Endothelial cell of umbilical vein (primary cell): ENCODE measurements at regions not wholly inside any gene's neighbourhood (a gene's known extent, or its start where the extent isn't known, plus 50 kb on each side); places are given as distances from the start of the nearest gene placed in this dataset.

Experiments used
- BruUV-seq: library from RNA; stranded (reverse); fragments of 400-500 nt; replicated peaks from 2 replicates; lab custom pipeline; 2021; lab: Mats Ljungman, UMichigan
- CTCF ChIA-PET: fragments of 300-600, 350-600 bp; sonication (Branson Sonifier 250); formaldehyde crosslinking; loops from one replicate; lab custom pipeline; 2021; ENCODE audit warnings: antibody characterized with exemption, inconsistent platforms; lab: Charles Lee
- POLR2A ChIA-PET: fragments of 300-600, 350-600 bp; sonication (Branson Sonifier 250); formaldehyde crosslinking; loops from one replicate; lab custom pipeline; 2021; ENCODE audit warnings: antibody characterized with exemption, inconsistent platforms; lab: Charles Lee
- DNase-seq: peaks from one replicate; pipeline ENCODE4 v3.0.0-alpha.2; 2011; ENCODE audit warnings: low read depth, low spot score
- FAIRE-seq: peaks from 2 replicates; lab custom pipeline; 2011; peaks lifted over from hg19 to GRCh38; lab: Jason Lieb, UNC
- H2AFZ ChIP-seq: 2 replicates; pipeline ENCODE4 v1.6.0; 2012; ENCODE audit warnings: low read depth, low read length, control low read depth, inconsistent platforms
- H3K27ac ChIP-seq: 2 replicates; pipeline ENCODE4 v1.5.1; 2011; ENCODE audit warnings: low read depth, mild to moderate bottlenecking, control low read depth, low read length, moderate library complexity; ENCODE audit not compliant: insufficient read depth
- H3K27me3 ChIP-seq, 2 experiments: 2 replicates each; pipeline versions ENCODE4 v1.6.0 to v1.6.1; 2011; ENCODE audit warnings: low read length in 2 of 2, mixed read lengths in 1 of 2; ENCODE audit not compliant: control insufficient read depth in 2 of 2, insufficient read depth in 2 of 2
- H3K36me3 ChIP-seq, 2 experiments: 2 replicates in 1 of 2; 3 replicates in 1 of 2; pipeline ENCODE4 v1.5.1; 2011; ENCODE audit warnings: low read length in 2 of 2, mild to moderate bottlenecking in 1 of 2, moderate library complexity in 1 of 2; ENCODE audit not compliant: control insufficient read depth in 2 of 2, insufficient read depth in 2 of 2; ENCODE audit errors: extremely low read depth in 1 of 2
- H3K4me1 ChIP-seq: 3 replicates; pipeline ENCODE4 v1.5.1; 2011; ENCODE audit warnings: mild to moderate bottlenecking, low read length; ENCODE audit not compliant: control insufficient read depth, insufficient read depth; ENCODE audit errors: extremely low read depth
- H3K4me2 ChIP-seq: 2 replicates; pipeline ENCODE4 v1.6.1; 2011; ENCODE audit warnings: low read length, control low read depth, mixed read lengths; ENCODE audit not compliant: insufficient read depth
- H3K4me3 ChIP-seq, 3 experiments: fragments of 200-600 bp in 1 of 3; sonication (generic), shearing (Covaris generic) in 1 of 3; replicated peaks in 1 of 3; 2 replicates each; pipeline ENCODE4 v1.5.1; 2011 to 2016; ENCODE audit warnings: control low read depth in 3 of 3, low read length in 3 of 3, mild to moderate bottlenecking in 2 of 3, inconsistent platforms in 1 of 3, low read depth in 1 of 3, moderate library complexity in 1 of 3; ENCODE audit not compliant: insufficient read depth in 1 of 3
- H3K79me2 ChIP-seq: 2 replicates; pipeline ENCODE4 v1.6.0; 2012; ENCODE audit warnings: low read length, inconsistent platforms; ENCODE audit not compliant: control insufficient read depth, insufficient read depth
- H3K9ac ChIP-seq: replicated peaks from 2 replicates; pipeline ENCODE3; 2011; ENCODE audit warnings: low read length, control low read depth; ENCODE audit not compliant: insufficient read depth; ENCODE audit errors: extremely low read depth
- H3K9me1 ChIP-seq: replicated peaks from 3 replicates; pipeline ENCODE4 v1.6.0; 2011; ENCODE audit warnings: mild to moderate bottlenecking, low read length; ENCODE audit not compliant: control insufficient read depth, insufficient read depth; ENCODE audit errors: extremely low read depth
- H3K9me3 ChIP-seq: replicated peaks from 2 replicates; pipeline ENCODE4 v1.5.1; 2012; ENCODE audit warnings: low read length, inconsistent platforms; ENCODE audit not compliant: control insufficient read depth, insufficient read depth
- H4K20me1 ChIP-seq: replicated peaks from 2 replicates; pipeline ENCODE3; 2011; ENCODE audit warnings: mild to moderate bottlenecking, low read length; ENCODE audit not compliant: control insufficient read depth, insufficient read depth; ENCODE audit errors: extremely low read depth
- CTCF ChIP-seq, 2 donors: IDR thresholded peaks; 1 replicate in 1 of 2; 2 replicates in 1 of 2; pipeline ENCODE4 v1.5.1; 2011; ENCODE audit warnings: low read length in 2 of 2, mild to moderate bottlenecking in 2 of 2, moderate library complexity in 2 of 2, control low read depth in 1 of 2, inconsistent platforms in 1 of 2, low read depth in 1 of 2; ENCODE audit not compliant: insufficient read depth in 1 of 2; ENCODE audit errors: extremely low read depth in 1 of 2
- EZH2 ChIP-seq: IDR thresholded peaks from 2 replicates; pipeline ENCODE4 v1.6.1; 2012; ENCODE audit warnings: borderline replicate concordance, low read depth, mild to moderate bottlenecking, moderate library complexity, low read length, inconsistent platforms; ENCODE audit not compliant: severe bottlenecking
- FOS ChIP-seq: IDR thresholded peaks from 2 replicates; pipeline ENCODE4 v1.6.1; 2011; ENCODE audit warnings: mild to moderate bottlenecking, low read length, moderate library complexity, borderline replicate concordance; ENCODE audit not compliant: insufficient read depth
- GATA2 ChIP-seq: IDR thresholded peaks from 2 replicates; pipeline ENCODE4 v1.7.0; 2011; ENCODE audit warnings: low read depth, mild to moderate bottlenecking, moderate library complexity, mixed read lengths, low read length; ENCODE audit not compliant: insufficient read length, insufficient read depth
- JUN ChIP-seq: IDR thresholded peaks from 2 replicates; pipeline ENCODE4 v1.6.1; 2011; ENCODE audit warnings: borderline replicate concordance, low read depth; ENCODE audit not compliant: insufficient read length, insufficient read depth
- MAX ChIP-seq: IDR thresholded peaks from 2 replicates; pipeline ENCODE4 v1.6.1; 2011; ENCODE audit not compliant: insufficient read depth, insufficient read length
- MYC ChIP-seq: IDR thresholded peaks from one replicate; pipeline ENCODE4 v1.6.1; 2011; ENCODE audit warnings: mild to moderate bottlenecking, low read depth, low read length
- POLR2A ChIP-seq: IDR thresholded peaks from 2 replicates; pipeline ENCODE4 v1.6.1; 2012; ENCODE audit warnings: low read depth, mild to moderate bottlenecking, control low read depth, low read length
- POLR2AphosphoS5 ChIP-seq: IDR thresholded peaks from 2 replicates; pipeline ENCODE4 v1.6.1; 2012; ENCODE audit warnings: low read depth, mild to moderate bottlenecking, control low read depth, low read length, moderate library complexity; ENCODE audit not compliant: insufficient read depth
- dilution Hi-C: fragments of 300-500 bp; cut with MboI; formaldehyde crosslinking; loops from one replicate; pipeline ENCODE4 v1.15.0; 2019; ENCODE audit warnings: low sequenced_read_pairs; ENCODE audit not compliant: extremely low pct_ligation_motif_present
- intact Hi-C: fragments of 100-400 bp; cut with micrococcal nuclease; formaldehyde crosslinking; loops from one replicate; pipeline ENCODE4 v1.10.0; 2022

GRCh38 chr18:78414302-78414701 is 565.3 kb upstream of the SALL3 start:
- intact Hi-C loops (no loop called here), dilution Hi-C loops (no loop called here)
- H3K9me1 ChIP-seq: no peaks in the 10 kb centered on the region
- no peaks in the 10 kb centered on the region for H3K27me3 ChIP-seq
- H3K4me3 ChIP-seq: no peak overlapping the region
- H2AFZ ChIP-seq: no peak overlapping the region
- no peak overlapping the region for H3K4me2 ChIP-seq
- H3K79me2 ChIP-seq: no peaks in the 10 kb centered on the region
- no peaks in the 10 kb centered on the region for H3K36me3 ChIP-seq
- no peak overlapping the region for H3K9ac ChIP-seq
- no peak for DNase-seq
- TF ChIP-seq MAX (no peak), JUN (no peak), EZH2 (no peak), POLR2AphosphoS5 (no peak), GATA2 (no peak)
- no peaks in the 10 kb centered on the region for H4K20me1 ChIP-seq
- no peak for FAIRE-seq
- no TSS peak for BruUV-seq
- ChIA-PET POLR2A (no interaction called here), CTCF (no interaction called here)
- no peak overlapping the region for H3K27ac ChIP-seq
- H3K9me3 ChIP-seq: peaks cover 8% of the 10 kb centered on the region
- no peaks in the 10 kb centered on the region for H3K4me1 ChIP-seq

- Histone ChIP-seq H3K4me3 (no peak overlapping the region), H3K27me3 (no peaks in the 10 kb centered on the region), H2AFZ (no peak overlapping the region), H3K79me2 (no peaks in the 10 kb centered on the region), H3K4me1 (no peaks in the 10 kb centered on the region), H3K36me3 (no peaks in the 10 kb centered on the region), H3K27ac (no peak overlapping the region), H3K9me3 (peaks cover 4% of the 10 kb centered on the region), H3K9ac (no peak overlapping the region), H3K9me1 (no peaks in the 10 kb centered on the region), H3K4me2 (no peak overlapping the region), H4K20me1 (no peaks in the 10 kb centered on the region)
- BruUV-seq: no TSS peak
- no peak for DNase-seq
- FAIRE-seq: no peak
- intact Hi-C loops: no loop called here
- dilution Hi-C loops: no loop called here
- TF ChIP-seq FOS: no peak
- TF ChIP-seq MAX: no peak
- no peak for TF ChIP-seq CTCF (IDR thresholded peaks at IDR 0.05; ENCODE audit: extremely low read depth in 1 of 2, insufficient read depth in 1 of 2, low read depth in 1 of 2, low read length in 2 of 2)
- no peak for TF ChIP-seq JUN
- no peak for TF ChIP-seq MYC
- no peak for TF ChIP-seq GATA2
- no peak for TF ChIP-seq POLR2AphosphoS5
- no peak for TF ChIP-seq POLR2A
- TF ChIP-seq EZH2: no peak
- ChIA-PET CTCF (no interaction called here), POLR2A (no interaction called here)
Measured at GRCh38 chr18:78416853-78417252, 562.8 kb upstream of the SALL3 start.
